Brain microvascular endothelial cell (primary cell): ENCODE measurements at regions not wholly inside any gene's neighbourhood (a gene's known extent, or its start where the extent isn't known, plus 50 kb on each side); places are given as distances from the start of the nearest gene placed in this dataset.

Experiments used
- DNase-seq: peaks from one replicate; pipeline ENCODE4 v3.0.0-alpha.2; 2020
- H3K27ac ChIP-seq: fragments of 250-450 bp; sonication (Bioruptor Pico); 2 replicates; pipeline ENCODE4 v1.5.1; 2020; ENCODE audit warnings: mild to moderate bottlenecking, moderate library complexity
- H3K27me3 ChIP-seq: fragments of 250-450 bp; sonication (Bioruptor Pico); replicated peaks from 2 replicates; pipeline ENCODE4 v1.5.1; 2020; ENCODE audit warnings: mild to moderate bottlenecking
- H3K36me3 ChIP-seq: fragments of 250-450 bp; sonication (Bioruptor Pico); replicated peaks from 2 replicates; pipeline ENCODE4 v1.5.1; 2020; ENCODE audit warnings: mild to moderate bottlenecking
- H3K4me3 ChIP-seq: 2 replicates; pipeline ENCODE4 v1.5.1; 2011; ENCODE audit warnings: low read depth, mild to moderate bottlenecking, control low read depth, low read length, moderate library complexity
- CTCF ChIP-seq: IDR thresholded peaks from 2 replicates; pipeline ENCODE4 v1.5.1; 2011; ENCODE audit warnings: low read depth, mild to moderate bottlenecking, moderate library complexity, low read length, control low read depth, inconsistent platforms; ENCODE audit errors: missing control alignments
- in situ Hi-C: cut with HindIII; loops from 2 replicates; pipeline ENCODE4 v1.10.0; 2017; ENCODE audit warnings: low sequenced_read_pairs, low pct_ligation_motif_present

GRCh38 chr4:10963958-10964703 is 279.6 kb upstream of the CLNK start:
- Histone ChIP-seq H3K27ac (no peak overlapping the region), H3K36me3 (no peaks in the 10 kb centered on the region), H3K4me3 (no peak overlapping the region), H3K27me3 (no peaks in the 10 kb centered on the region)
- DNase-seq = no peak
- TF ChIP-seq CTCF = no peak
- in situ Hi-C loops = no loop called here

- no peak for DNase-seq
- no peak overlapping the region for H3K4me3 ChIP-seq
- H3K27ac ChIP-seq = no peak overlapping the region
- H3K27me3 ChIP-seq = no peaks in the 10 kb centered on the region
- no peaks in the 10 kb centered on the region for H3K36me3 ChIP-seq
- no peak for TF ChIP-seq CTCF
- in situ Hi-C loops = no loop called here
Measured at GRCh38 chr4:10963241-10963640, 278.7 kb upstream of the CLNK start.

- in situ Hi-C loops = no loop called here
- DNase-seq = no peak
- no peak overlapping the region for H3K27ac ChIP-seq
- no peak for TF ChIP-seq CTCF
- H3K36me3 ChIP-seq = no peaks in the 10 kb centered on the region
- H3K27me3 ChIP-seq = no peaks in the 10 kb centered on the region
- H3K4me3 ChIP-seq = no peak overlapping the region
Measured at GRCh38 chr4:10962246-10962645, 277.7 kb upstream of the CLNK start.

- in situ Hi-C loops = no loop called here
- TF ChIP-seq CTCF = no peak
- Histone ChIP-seq H3K4me3 (no peak overlapping the region), H3K27ac (no peak overlapping the region), H3K27me3 (no peaks in the 10 kb centered on the region), H3K36me3 (no peaks in the 10 kb centered on the region)
- no peak for DNase-seq
Measured at GRCh38 chr4:10960389-10960788, 275.8 kb upstream of the CLNK start.

- Histone ChIP-seq H3K36me3 (no peaks in the 10 kb centered on the region), H3K4me3 (no peak overlapping the region), H3K27ac (no peak overlapping the region), H3K27me3 (no peaks in the 10 kb centered on the region)
- in situ Hi-C loops = no loop called here
- TF ChIP-seq CTCF = no peak
- peak; percentile 24 for DNase-seq
Measured at GRCh38 chr4:10959586-10959985, 275.0 kb upstream of the CLNK start.
